ENCODE measurements at regions not wholly inside any gene's neighbourhood (a gene's known extent, or its start where the extent isn't known, plus 50 kb on each side); places are given as distances from the start of the nearest gene placed in this dataset.

GRCh38 chr6:25025919-25026301, 90.2 kb upstream of the RIPOR2 start:
- Histone ChIP-seq H2AFZ (no peak overlapping the region), H3K9ac (no peak overlapping the region), H3K27ac (no peak overlapping the region), H3K4me2 (ENCODE audit: low read length) (no peak overlapping the region), H3K9me3 (ENCODE audit: control insufficient read depth, low read length) (no peaks in the 10 kb centered on the region), H3K36me3 (ENCODE audit: control insufficient read depth, insufficient read depth, low read length) (no peaks in the 10 kb centered on the region), H3K4me3 (ENCODE audit: low read depth, low read length) (no peak overlapping the region), H3K4me1 (no peaks in the 10 kb centered on the region), H3K27me3 (ENCODE audit: control insufficient read depth, insufficient read depth, low read length) (no peaks in the 10 kb centered on the region), H3K79me2 (no peaks in the 10 kb centered on the region)
- no peak for TF ChIP-seq CTCF (IDR thresholded peaks at IDR 0.05)

- H3K27ac ChIP-seq, result no peak overlapping the region
- H3K4me2 ChIP-seq (ENCODE audit: low read length), result no peak overlapping the region
- no peak for TF ChIP-seq CTCF (IDR thresholded peaks at IDR 0.05)
- no peak overlapping the region for H3K4me3 ChIP-seq (ENCODE audit: low read depth, low read length)
- no peaks in the 10 kb centered on the region for H3K79me2 ChIP-seq
- H3K4me1 ChIP-seq, result no peaks in the 10 kb centered on the region
- H3K27me3 ChIP-seq (ENCODE audit: control insufficient read depth, insufficient read depth, low read length), result no peaks in the 10 kb centered on the region
- no peaks in the 10 kb centered on the region for H3K9me3 ChIP-seq (ENCODE audit: control insufficient read depth, low read length)
- no peaks in the 10 kb centered on the region for H3K36me3 ChIP-seq (ENCODE audit: control insufficient read depth, insufficient read depth, low read length)
- H2AFZ ChIP-seq, result no peak overlapping the region
- no peak overlapping the region for H3K9ac ChIP-seq
Observed at GRCh38 chr6:25026723-25027122, 91.0 kb upstream of the RIPOR2 start.

GRCh38 chr6:25027221-25027916, 91.6 kb upstream of the RIPOR2 start:
- TF ChIP-seq CTCF (IDR thresholded peaks at IDR 0.05), result no peak
- H3K9me3 ChIP-seq (ENCODE audit: control insufficient read depth, low read length), result no peaks in the 10 kb centered on the region
- no peak overlapping the region for H2AFZ ChIP-seq
- no peak overlapping the region for H3K4me2 ChIP-seq (ENCODE audit: low read length)
- no peak overlapping the region for H3K27ac ChIP-seq
- H3K36me3 ChIP-seq (ENCODE audit: control insufficient read depth, insufficient read depth, low read length), result no peaks in the 10 kb centered on the region
- no peak overlapping the region for H3K9ac ChIP-seq
- no peak overlapping the region for H3K4me3 ChIP-seq (ENCODE audit: low read depth, low read length)
- H3K79me2 ChIP-seq, result no peaks in the 10 kb centered on the region
- no peaks in the 10 kb centered on the region for H3K27me3 ChIP-seq (ENCODE audit: control insufficient read depth, insufficient read depth, low read length)
- no peaks in the 10 kb centered on the region for H3K4me1 ChIP-seq

GRCh38 chr6:25028328-25028727, 92.6 kb upstream of the RIPOR2 start:
- no peak for TF ChIP-seq CTCF (IDR thresholded peaks at IDR 0.05)
- Histone ChIP-seq H3K9ac (no peak overlapping the region), H2AFZ (no peak overlapping the region), H3K27me3 (ENCODE audit: control insufficient read depth, insufficient read depth, low read length) (no peaks in the 10 kb centered on the region), H3K9me3 (ENCODE audit: control insufficient read depth, low read length) (no peaks in the 10 kb centered on the region), H3K4me3 (ENCODE audit: low read depth, low read length) (no peak overlapping the region), H3K4me2 (ENCODE audit: low read length) (no peak overlapping the region), H3K27ac (no peak overlapping the region), H3K4me1 (no peaks in the 10 kb centered on the region), H3K79me2 (no peaks in the 10 kb centered on the region), H3K36me3 (ENCODE audit: control insufficient read depth, insufficient read depth, low read length) (no peaks in the 10 kb centered on the region)

GRCh38 chr6:25032934-25033333, 97.2 kb upstream of the RIPOR2 start:
- H2AFZ ChIP-seq, result no peak overlapping the region
- no peak overlapping the region for H3K4me2 ChIP-seq (ENCODE audit: low read length)
- H3K4me3 ChIP-seq (ENCODE audit: low read depth, low read length), result no peak overlapping the region
- H3K9me3 ChIP-seq (ENCODE audit: control insufficient read depth, low read length), result no peaks in the 10 kb centered on the region
- no peak overlapping the region for H3K27ac ChIP-seq
- H3K79me2 ChIP-seq, result no peaks in the 10 kb centered on the region
- no peaks in the 10 kb centered on the region for H3K36me3 ChIP-seq (ENCODE audit: control insufficient read depth, insufficient read depth, low read length)
- H3K4me1 ChIP-seq, result no peaks in the 10 kb centered on the region
- H3K27me3 ChIP-seq (ENCODE audit: control insufficient read depth, insufficient read depth, low read length), result no peaks in the 10 kb centered on the region
- TF ChIP-seq CTCF (IDR thresholded peaks at IDR 0.05), result no peak
- no peak overlapping the region for H3K9ac ChIP-seq
